ENCODE measurements at regions not wholly inside any gene's neighbourhood (a gene's known extent, or its start where the extent isn't known, plus 50 kb on each side); places are given as distances from the start of the nearest gene placed in this dataset.

DNA sequence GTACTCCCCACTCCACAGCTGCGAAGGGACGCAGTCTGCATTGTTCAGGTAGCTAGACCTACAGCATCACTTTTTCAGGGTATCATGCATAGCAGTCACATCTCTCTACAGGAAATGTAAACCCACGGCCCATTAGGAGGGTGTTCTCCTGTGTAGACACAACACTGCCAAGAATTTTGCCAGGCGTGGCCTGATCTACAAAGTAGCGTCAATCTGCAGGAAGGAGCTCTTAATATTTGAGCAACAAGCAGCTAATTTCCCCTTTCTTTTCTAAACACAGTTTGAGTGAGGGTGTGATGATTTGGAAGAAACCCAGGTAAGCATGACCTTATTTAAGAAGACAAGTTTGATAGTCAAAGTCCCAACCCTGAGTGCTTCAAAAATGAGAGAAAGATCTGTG, 419.0 kb downstream of the GADD45G start:
- no peak for DNase-seq
- CTCF ChIA-PET: no interaction called here
- H3K9me3 Mint-ChIP-seq: no peaks in the 10 kb centered on the region
- H3K4me3 Mint-ChIP-seq: no peak overlapping the region
- no peak overlapping the region for H3K27ac Mint-ChIP-seq
- H3K27me3 Mint-ChIP-seq: peaks cover 47% of the 10 kb centered on the region
- H3K4me1 Mint-ChIP-seq: no peaks in the 10 kb centered on the region
- no peaks in the 10 kb centered on the region for H3K36me3 Mint-ChIP-seq

DNA sequence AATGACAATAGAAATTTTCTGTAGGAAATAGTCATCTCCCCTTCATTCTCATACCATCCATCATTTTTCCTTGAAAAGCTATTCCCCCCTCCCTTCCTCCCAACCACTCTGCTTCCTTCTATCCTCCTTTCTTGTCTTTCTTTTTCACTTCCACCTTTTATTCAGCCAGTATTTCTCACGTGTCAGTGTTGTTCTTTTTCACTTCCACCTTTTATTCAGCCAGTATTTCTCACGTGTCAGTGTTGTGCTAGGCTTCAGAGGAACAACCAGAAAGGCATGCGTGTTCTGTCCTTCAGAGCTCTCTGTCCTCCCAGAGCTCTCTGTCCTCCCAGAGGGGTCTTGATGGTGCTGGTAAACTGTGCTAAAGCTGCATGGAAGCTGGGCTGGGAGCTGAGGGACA, 419.6 kb downstream of the GADD45G start:
- CTCF ChIA-PET: no interaction called here
- peaks cover 42% of the 10 kb centered on the region for H3K27me3 Mint-ChIP-seq
- DNase-seq: no peak
- H3K27ac Mint-ChIP-seq: no peak overlapping the region
- no peaks in the 10 kb centered on the region for H3K36me3 Mint-ChIP-seq
- H3K4me1 Mint-ChIP-seq: no peaks in the 10 kb centered on the region
- H3K9me3 Mint-ChIP-seq: no peaks in the 10 kb centered on the region
- H3K4me3 Mint-ChIP-seq: no peak overlapping the region

DNA sequence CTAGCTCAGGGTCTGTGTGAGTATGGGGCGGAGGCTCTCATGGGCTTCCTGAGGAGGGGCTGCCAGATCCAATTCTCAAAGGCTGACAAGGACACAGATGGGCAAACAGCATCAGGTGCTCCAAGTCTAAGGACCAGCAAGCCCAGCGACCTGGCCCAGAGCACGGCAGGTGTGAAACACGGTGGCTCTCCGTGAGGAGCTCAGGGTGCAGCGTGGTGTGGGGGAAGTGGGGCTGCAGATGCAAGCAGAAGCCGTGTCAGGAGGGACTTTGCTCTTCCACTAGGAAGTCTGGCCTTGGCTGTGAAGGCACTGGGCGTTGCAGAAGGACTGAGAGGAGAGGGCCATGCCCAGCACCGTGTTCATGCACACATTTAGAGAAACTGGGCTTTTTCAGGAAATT, 420.0 kb downstream of the GADD45G start:
- Mint-ChIP-seq H3K36me3 (no peaks in the 10 kb centered on the region), H3K4me1 (no peaks in the 10 kb centered on the region), H3K27ac (no peak overlapping the region), H3K27me3 (peaks cover 40% of the 10 kb centered on the region), H3K9me3 (no peaks in the 10 kb centered on the region), H3K4me3 (no peak overlapping the region)
- no peak for DNase-seq
- CTCF ChIA-PET: no interaction called here

DNA sequence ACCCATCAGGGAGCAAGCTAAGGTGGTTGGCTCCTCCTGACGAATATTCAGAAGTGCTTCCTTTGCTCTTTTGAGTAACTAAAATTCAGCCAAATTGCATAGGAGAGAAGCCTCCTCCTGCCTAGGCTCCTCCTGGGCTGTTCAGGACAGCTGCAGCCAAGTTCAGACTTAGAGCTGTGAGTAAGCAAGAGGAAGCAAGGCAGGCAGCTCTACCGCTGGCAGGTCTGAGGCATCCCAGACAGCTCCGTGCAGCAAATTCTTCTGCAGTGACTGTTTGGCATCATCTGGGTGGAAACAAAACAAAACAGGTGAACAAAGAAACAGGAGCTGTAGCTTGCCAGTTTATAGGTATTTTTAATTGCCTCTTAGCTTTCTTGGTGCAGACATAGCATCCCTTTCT, 421.0 kb downstream of the GADD45G start:
- CTCF ChIA-PET: no interaction called here
- Mint-ChIP-seq H3K4me1 (no peaks in the 10 kb centered on the region), H3K27me3 (peaks cover 38% of the 10 kb centered on the region), H3K36me3 (no peaks in the 10 kb centered on the region), H3K27ac (no peak overlapping the region), H3K4me3 (no peak overlapping the region), H3K9me3 (no peaks in the 10 kb centered on the region)
- no peak for DNase-seq

DNA sequence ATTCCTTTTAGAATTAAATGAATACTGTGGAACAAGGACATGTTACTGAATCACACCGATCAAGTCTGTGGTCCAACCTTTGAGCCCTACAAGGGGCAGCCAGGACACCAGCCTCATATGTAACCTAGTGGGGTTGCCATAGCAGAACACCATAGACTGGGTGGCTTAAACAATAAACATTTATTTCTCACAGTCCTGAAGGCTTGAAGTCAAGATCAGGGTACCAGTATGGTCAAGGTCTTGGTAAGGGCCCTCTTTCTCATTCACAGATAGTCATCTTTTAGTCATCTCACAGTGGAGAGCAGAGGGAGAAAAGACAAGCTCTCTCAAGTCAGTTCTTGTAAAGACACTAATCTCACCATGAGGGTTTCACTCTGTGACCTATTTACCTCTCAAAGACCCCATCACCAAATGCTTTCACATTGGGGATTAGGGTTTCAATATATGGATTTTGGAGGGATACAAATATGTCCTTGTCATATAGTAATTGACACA, 422.5 kb downstream of the GADD45G start:
- Mint-ChIP-seq H3K4me1 (no peaks in the 10 kb centered on the region), H3K27me3 (peaks cover 28% of the 10 kb centered on the region), H3K36me3 (no peaks in the 10 kb centered on the region), H3K27ac (no peak overlapping the region), H3K9me3 (no peaks in the 10 kb centered on the region), H3K4me3 (no peak overlapping the region)
- CTCF ChIA-PET: no interaction called here
- no peak for DNase-seq

DNA sequence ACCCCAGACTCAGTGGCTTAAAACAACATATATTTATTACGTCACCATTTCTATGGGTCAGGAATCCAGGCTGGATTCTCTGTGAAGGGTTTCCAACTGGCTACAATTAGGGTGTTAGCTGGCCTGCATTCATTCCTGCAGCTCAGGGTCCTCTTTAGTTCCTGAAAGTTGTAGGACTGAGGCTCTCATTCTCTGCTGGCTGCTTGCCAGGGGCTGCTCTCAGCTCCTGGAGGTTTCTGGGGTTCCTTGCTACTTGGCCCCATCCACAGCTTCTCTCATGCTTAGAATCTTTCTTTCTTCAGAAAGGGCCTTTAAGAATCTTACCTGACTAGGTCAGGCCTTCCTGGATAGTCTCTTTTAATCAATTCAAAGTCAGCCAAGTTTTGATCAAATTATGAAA, 424.6 kb downstream of the GADD45G start:
- Mint-ChIP-seq H3K4me1 (no peaks in the 10 kb centered on the region), H3K9me3 (no peaks in the 10 kb centered on the region), H3K27me3 (peaks cover 18% of the 10 kb centered on the region), H3K4me3 (no peak overlapping the region), H3K27ac (no peak overlapping the region), H3K36me3 (no peaks in the 10 kb centered on the region)
- DNase-seq: no peak
- CTCF ChIA-PET: no interaction called here

DNA sequence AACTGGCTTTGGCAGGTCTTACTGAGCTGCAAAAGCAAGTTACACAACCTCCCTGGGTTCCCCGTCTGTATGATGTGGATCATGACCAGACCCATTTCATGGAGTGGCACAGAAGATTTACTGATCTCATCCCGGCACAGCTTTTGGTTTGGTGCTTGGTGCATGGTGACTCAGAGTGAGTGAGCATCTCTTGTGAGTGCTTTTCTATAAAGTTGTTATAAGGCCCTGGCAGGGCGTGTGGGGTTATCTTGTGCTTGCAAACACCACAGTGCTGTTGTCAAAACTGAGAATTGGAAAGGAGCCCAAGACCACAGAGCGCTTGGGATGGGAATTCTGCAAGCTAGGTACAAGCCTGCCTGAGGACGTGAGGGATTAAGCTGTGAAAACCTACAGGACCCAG, 425.2 kb downstream of the GADD45G start:
- no peaks in the 10 kb centered on the region for H3K9me3 Mint-ChIP-seq
- no peaks in the 10 kb centered on the region for H3K4me1 Mint-ChIP-seq
- no peaks in the 10 kb centered on the region for H3K36me3 Mint-ChIP-seq

DNA sequence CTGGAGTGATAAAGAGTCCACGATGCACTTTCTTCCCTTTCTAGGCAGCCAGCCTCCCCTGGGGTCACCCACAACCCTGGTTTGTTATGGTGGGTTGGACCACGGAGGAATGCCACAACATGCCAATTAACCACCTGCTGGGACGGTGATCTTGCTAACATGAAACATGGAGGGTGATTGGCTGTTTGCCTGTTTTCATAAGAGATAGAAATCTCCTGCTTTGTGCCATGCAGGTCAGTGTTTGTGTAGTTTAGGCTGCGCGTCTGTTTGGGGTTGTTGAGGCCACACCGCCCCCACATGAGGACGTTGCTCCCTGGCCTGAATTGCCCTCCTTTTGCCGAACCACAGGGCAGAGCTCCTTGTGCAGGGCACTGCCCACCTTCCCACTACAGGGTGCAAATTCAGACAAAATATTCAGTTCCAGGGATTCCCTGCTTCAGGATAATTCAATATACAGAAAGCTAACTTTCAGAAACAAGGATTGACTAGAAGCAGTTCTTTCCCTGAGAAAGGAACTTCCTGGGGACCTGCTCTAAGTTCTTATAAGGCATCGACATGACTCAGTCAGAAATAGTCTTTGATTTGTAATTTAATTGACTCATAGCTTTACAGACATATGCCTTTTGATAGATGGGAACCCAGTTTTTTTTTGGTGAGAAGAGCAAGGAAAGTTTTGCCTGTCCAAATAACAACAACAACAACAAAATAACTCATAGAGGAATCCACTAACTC, 427.6 kb downstream of the GADD45G start:
- CTCF ChIA-PET: no interaction called here
- H3K27me3 Mint-ChIP-seq: peaks cover 6% of the 10 kb centered on the region
- H3K9me3 Mint-ChIP-seq: no peaks in the 10 kb centered on the region
- H3K4me3 Mint-ChIP-seq: no peak overlapping the region
- H3K36me3 Mint-ChIP-seq: no peaks in the 10 kb centered on the region
- DNase-seq: no peak
- H3K27ac Mint-ChIP-seq: no peak overlapping the region
- no peaks in the 10 kb centered on the region for H3K4me1 Mint-ChIP-seq

More for the DNA sequence above, 425.2 kb downstream of the GADD45G start:
- H3K4me3 Mint-ChIP-seq: no peak overlapping the region
- CTCF ChIA-PET: no interaction called here
- no peak for DNase-seq
- H3K27me3 Mint-ChIP-seq: peaks cover 12% of the 10 kb centered on the region
- no peak overlapping the region for H3K27ac Mint-ChIP-seq

DNA sequence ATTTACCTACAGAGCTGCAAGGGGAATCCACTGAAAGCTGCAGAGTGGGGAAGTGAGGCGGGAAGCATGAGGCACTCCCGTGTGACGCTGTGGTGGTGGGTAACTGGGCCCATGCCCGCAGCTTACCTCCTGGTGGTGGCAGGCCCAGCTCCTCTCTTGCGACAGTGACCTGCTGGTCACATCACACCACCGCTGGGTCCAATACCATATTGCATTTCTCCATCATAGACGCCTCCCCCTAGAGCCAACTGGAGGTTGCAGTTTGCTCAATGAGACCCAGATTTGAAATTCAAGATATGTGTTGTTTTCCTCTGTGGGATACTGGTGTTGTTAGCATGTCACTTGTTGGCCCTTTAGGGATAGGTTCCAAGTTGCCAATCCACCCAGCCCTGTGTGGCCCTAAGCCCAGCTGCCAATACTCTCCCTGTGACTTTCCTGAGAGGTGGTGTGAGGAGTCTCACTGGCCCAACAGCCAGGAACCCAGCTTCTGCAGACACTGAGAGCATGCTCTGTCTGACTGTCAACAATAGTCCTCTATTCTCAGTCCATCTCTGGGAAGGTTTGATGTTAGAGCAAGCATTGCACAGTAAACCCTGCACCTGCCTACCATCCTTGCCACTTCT, 428.3 kb downstream of the GADD45G start:
- no peaks in the 10 kb centered on the region for H3K9me3 Mint-ChIP-seq
- H3K4me1 Mint-ChIP-seq: no peaks in the 10 kb centered on the region
- CTCF ChIA-PET: no interaction called here
- no peak for DNase-seq
- no peak overlapping the region for H3K4me3 Mint-ChIP-seq
- H3K36me3 Mint-ChIP-seq: no peaks in the 10 kb centered on the region
- H3K27ac Mint-ChIP-seq: no peak overlapping the region
- H3K27me3 Mint-ChIP-seq: peaks cover 8% of the 10 kb centered on the region

DNA sequence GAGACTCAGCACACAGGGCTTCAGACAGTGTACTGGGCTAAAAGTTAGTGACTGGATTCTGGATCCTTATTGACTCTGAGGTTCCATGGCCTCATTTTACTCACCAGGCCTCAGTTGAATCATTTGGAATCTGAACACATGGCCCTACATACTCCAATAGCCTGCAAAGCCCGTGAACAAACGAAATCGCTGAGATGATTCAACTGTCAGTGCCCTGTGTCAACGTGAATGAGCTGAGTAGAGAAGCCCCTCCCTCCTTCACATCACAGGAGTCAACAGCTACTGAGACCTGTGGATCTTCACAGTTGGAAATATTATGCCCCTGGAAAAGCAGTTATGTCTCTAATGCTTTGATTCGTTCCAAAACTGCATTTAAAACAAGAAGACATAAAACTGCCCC, 429.3 kb downstream of the GADD45G start:
- Mint-ChIP-seq H3K4me1 (no peaks in the 10 kb centered on the region), H3K27me3 (peaks cover 8% of the 10 kb centered on the region), H3K9me3 (no peaks in the 10 kb centered on the region), H3K27ac (no peak overlapping the region), H3K4me3 (no peak overlapping the region), H3K36me3 (no peaks in the 10 kb centered on the region)
- CTCF ChIA-PET: no interaction called here
- DNase-seq: no peak

DNA sequence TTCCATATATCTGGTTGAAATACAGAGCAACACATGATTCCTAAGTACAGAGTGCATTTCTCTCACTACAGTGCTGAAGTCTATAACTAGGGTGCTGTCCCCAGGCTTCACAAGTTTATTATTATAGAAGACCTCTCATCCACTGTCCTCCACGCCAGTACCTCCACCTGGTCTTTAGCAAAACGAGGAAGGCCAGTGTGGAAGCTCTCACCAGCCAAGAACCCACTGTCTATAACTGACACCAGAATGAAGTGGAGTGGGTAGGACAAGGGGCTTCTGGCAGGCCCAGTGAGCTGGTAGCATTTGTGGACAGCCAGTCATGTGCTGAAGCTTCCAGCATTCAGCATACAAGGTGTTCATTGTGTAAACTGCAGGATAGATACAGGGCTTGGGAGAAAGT, 430.7 kb downstream of the GADD45G start:
- Mint-ChIP-seq H3K9me3 (no peaks in the 10 kb centered on the region), H3K4me3 (no peak overlapping the region), H3K27ac (no peak overlapping the region), H3K4me1 (no peaks in the 10 kb centered on the region), H3K36me3 (no peaks in the 10 kb centered on the region), H3K27me3 (peaks cover 13% of the 10 kb centered on the region)
- CTCF ChIA-PET: interaction anchor here (0.6 kb wide), 1 partner anchor 25 kb away, joined by 3 read pairs; no protein-coding TSS in a partner anchor
- no peak for DNase-seq

DNA sequence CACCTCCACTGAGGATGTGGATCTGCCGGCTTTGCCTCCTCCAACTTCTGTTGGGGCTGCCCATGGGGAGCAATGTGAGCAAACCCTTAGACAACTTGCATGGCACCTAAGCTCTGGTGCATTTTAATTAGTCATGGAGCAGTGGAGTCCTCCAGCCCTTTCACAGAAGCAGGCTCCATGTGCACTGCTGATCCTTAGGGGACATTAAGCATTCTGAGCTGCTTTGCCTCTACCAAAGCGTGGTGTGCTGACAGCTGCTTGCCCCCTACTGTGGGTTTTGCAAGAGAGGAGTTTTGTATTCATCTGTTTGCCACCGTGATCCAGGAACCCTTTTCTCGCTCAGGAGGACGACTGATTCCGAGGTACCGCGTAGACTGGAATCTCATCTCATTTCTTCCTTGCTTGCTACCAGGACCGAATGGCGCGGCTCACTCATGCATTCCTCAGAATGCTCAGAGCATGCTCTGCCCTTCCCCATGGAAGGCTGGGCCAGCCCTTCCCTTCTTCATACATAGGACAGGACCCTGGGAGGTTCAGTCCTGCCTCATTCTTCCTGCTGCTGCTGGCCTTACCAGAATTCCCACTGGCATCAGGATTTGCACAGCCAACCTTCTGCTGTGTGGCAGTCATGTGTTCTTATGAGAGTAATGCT, 432.5 kb downstream of the GADD45G start:
- H3K4me3 Mint-ChIP-seq: no peak overlapping the region
- H3K36me3 Mint-ChIP-seq: no peaks in the 10 kb centered on the region
- H3K27me3 Mint-ChIP-seq: peaks cover 15% of the 10 kb centered on the region
- H3K4me1 Mint-ChIP-seq: no peaks in the 10 kb centered on the region
- CTCF ChIA-PET: no interaction called here
- H3K27ac Mint-ChIP-seq: no peak overlapping the region
- no peak for DNase-seq
- no peaks in the 10 kb centered on the region for H3K9me3 Mint-ChIP-seq

DNA sequence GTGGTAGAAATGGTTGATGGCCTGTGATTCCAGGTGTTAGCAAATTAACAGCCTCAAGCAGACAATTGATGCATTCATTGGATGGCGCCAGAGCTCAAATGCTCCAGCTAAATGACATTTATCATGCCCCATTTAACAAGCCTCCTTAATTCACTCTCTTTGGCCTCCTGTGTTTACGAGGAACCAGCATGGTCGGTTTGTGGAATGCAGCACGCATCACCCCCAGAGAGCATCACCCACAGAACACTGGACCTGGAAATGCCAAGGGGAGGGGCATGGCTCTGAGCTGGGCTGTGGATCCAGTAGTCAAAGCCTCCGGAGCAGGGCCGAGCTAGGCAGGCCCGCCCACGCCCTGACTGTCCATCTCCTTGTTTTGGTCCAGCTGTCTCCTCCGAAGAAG, 434.0 kb downstream of the GADD45G start:
- H3K27ac Mint-ChIP-seq: no peak overlapping the region
- peaks cover 15% of the 10 kb centered on the region for H3K27me3 Mint-ChIP-seq
- no peaks in the 10 kb centered on the region for H3K4me1 Mint-ChIP-seq
- CTCF ChIA-PET: no interaction called here
- DNase-seq: no peak
- H3K36me3 Mint-ChIP-seq: no peaks in the 10 kb centered on the region
- H3K4me3 Mint-ChIP-seq: no peak overlapping the region
- no peaks in the 10 kb centered on the region for H3K9me3 Mint-ChIP-seq

DNA sequence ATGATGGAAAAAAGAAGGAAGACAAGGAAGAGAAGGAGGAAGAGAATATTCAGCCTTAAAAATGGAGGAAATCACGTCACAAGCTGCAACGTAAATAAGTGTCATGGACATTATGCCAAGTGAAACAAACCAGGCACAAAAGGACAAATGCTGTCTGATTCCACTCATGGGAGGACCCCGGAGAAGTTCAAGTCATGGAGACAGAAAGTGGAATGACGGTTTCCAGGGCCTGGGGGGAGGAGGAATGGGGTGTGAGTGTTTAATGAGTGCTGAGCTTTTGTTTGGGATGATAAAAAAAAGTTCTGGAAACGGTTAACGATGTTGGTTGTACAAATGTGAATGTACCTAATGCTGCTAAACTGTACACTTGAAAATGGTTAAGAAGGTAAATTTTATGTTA, 439.5 kb downstream of the GADD45G start:
- Mint-ChIP-seq H3K9me3 (no peaks in the 10 kb centered on the region), H3K4me1 (peaks cover 4% of the 10 kb centered on the region), H3K27me3 (peaks cover 18% of the 10 kb centered on the region), H3K4me3 (no peak overlapping the region), H3K36me3 (no peaks in the 10 kb centered on the region), H3K27ac (no peak overlapping the region)
- no peak for DNase-seq
- CTCF ChIA-PET: interaction anchor here (0.8 to 0.9 kb wide), 3 partner anchors 53 to 442 kb away, joined by 3 read pairs; no protein-coding TSS in a partner anchor

DNA sequence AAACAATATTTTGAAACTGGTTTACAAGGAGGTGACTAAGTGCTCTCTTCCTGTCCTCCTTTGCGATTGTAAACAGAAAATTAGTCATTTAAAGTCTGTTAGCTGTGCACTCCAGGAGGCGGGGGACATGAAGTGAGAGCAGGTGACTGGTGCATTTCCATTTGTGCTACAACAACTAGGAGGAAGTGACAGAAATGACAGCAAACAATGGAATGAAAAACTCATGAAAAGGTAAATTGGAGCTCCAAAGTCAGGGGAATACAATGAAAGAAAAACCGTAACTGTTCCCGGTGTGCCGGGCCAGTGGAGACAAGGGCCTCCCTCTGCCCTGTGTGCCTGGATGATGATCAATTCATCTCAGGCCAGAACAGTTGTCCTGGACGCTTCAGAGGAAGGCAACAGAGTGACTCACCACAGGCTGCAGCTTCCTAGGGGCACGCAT, 439.9 kb downstream of the GADD45G start:
- CTCF ChIA-PET: interaction anchor here (0.8 to 0.9 kb wide), 3 partner anchors 53 to 442 kb away, joined by 3 read pairs; no protein-coding TSS in a partner anchor
- DNase-seq: no peak
- H3K36me3 Mint-ChIP-seq: no peaks in the 10 kb centered on the region
- H3K27ac Mint-ChIP-seq: no peak overlapping the region
- H3K9me3 Mint-ChIP-seq: no peaks in the 10 kb centered on the region
- peaks cover 18% of the 10 kb centered on the region for H3K27me3 Mint-ChIP-seq
- no peak overlapping the region for H3K4me3 Mint-ChIP-seq
- peaks cover 4% of the 10 kb centered on the region for H3K4me1 Mint-ChIP-seq

Data from activated naive CD4-positive, alpha-beta T cell treated with anti-CD3 and anti-CD28 coated beads, Interleukin-2, amount 10 ng/mL, durations not matched to agents 7 days and 5 days (primary cell).